AML-193 (cell line): ENCODE measurements at regions not wholly inside any gene's neighbourhood (a gene's known extent, or its start where the extent isn't known, plus 50 kb on each side); places are given as distances from the start of the nearest gene placed in this dataset.

Experiments used
- DNase-seq, 2 experiments: peaks; one replicate each; lab custom pipeline; 2025; lab: John Stamatoyannopoulos, UW

GRCh38 chr5:121199216-121199999 is 652.3 kb upstream of the FTMT start:
- DNase-seq: no peak

GRCh38 chr5:121218086-121218485 is 633.6 kb upstream of the FTMT start:
- DNase-seq: no peak

GRCh38 chr5:121221483-121221882 is 630.2 kb upstream of the FTMT start:
- DNase-seq: no peak

GRCh38 chr5:121226765-121227164 is 624.9 kb upstream of the FTMT start:
- no peak for DNase-seq

- no peak for DNase-seq
Measured at GRCh38 chr5:121239951-121240350, 611.7 kb upstream of the FTMT start.

- DNase-seq: no peak
Measured at GRCh38 chr5:121246971-121247370, 604.7 kb upstream of the FTMT start.

- DNase-seq: no peak
Measured at GRCh38 chr5:121251954-121252353, 599.7 kb upstream of the FTMT start.

- peak; percentile 53 to 74 for DNase-seq
Measured at GRCh38 chr5:121257621-121258020, 594.1 kb upstream of the FTMT start.

- no peak for DNase-seq
Measured at GRCh38 chr5:121263456-121263855, 588.2 kb upstream of the FTMT start.

- DNase-seq: no peak
Measured at GRCh38 chr5:121264605-121265004, 587.1 kb upstream of the FTMT start.

GRCh38 chr5:121271546-121271945 is 580.1 kb upstream of the FTMT start:
- no peak for DNase-seq

- peak; percentile 44 to 51 for DNase-seq
Measured at GRCh38 chr5:121273833-121274433, 577.7 kb upstream of the FTMT start.

GRCh38 chr5:121279801-121280200 is 571.9 kb upstream of the FTMT start:
- no peak for DNase-seq

GRCh38 chr5:121285801-121286521 is 565.7 kb upstream of the FTMT start:
- DNase-seq: no peak

GRCh38 chr5:121288781-121289180 is 562.9 kb upstream of the FTMT start:
- DNase-seq: peak; percentile 42 to 44

- DNase-seq: peak; percentile 60
Measured at GRCh38 chr5:121292664-121293063, 559.0 kb upstream of the FTMT start.

- DNase-seq: peak; percentile 30 to 50
Measured at GRCh38 chr5:121296356-121296755, 555.3 kb upstream of the FTMT start.

GRCh38 chr5:121299153-121299552 is 552.5 kb upstream of the FTMT start:
- DNase-seq: no peak

- no peak for DNase-seq
Measured at GRCh38 chr5:121304838-121305237, 546.8 kb upstream of the FTMT start.

GRCh38 chr5:121313886-121314285 is 537.8 kb upstream of the FTMT start:
- no peak for DNase-seq

- DNase-seq: no peak
Measured at GRCh38 chr5:121315786-121316185, 535.9 kb upstream of the FTMT start.

GRCh38 chr5:121319292-121319691 is 532.4 kb upstream of the FTMT start:
- no peak for DNase-seq

- no peak for DNase-seq
Measured at GRCh38 chr5:121325930-121326329, 525.8 kb upstream of the FTMT start.
